ENCODE measurements at regions not wholly inside any gene's neighbourhood (a gene's known extent, or its start where the extent isn't known, plus 50 kb on each side); places are given as distances from the start of the nearest gene placed in this dataset.
"Not testable (repeated sequence)": the region's sequence is repeated elsewhere in the genome, so short reads cannot be mapped to it uniquely, and the experiment has no call there.

- no peak for ATAC-seq (ENCODE audit: low read depth)
- no peak overlapping the region for H3K27ac ChIP-seq (ENCODE audit: poor library complexity, severe bottlenecking)
- H3K4me3 ChIP-seq (ENCODE audit: severe bottlenecking): no peak overlapping the region
- peaks cover 9% of the 10 kb centered on the region for H3K4me1 ChIP-seq (ENCODE audit: insufficient read depth, poor library complexity, severe bottlenecking)
- TF ChIP-seq, protein P1, sequence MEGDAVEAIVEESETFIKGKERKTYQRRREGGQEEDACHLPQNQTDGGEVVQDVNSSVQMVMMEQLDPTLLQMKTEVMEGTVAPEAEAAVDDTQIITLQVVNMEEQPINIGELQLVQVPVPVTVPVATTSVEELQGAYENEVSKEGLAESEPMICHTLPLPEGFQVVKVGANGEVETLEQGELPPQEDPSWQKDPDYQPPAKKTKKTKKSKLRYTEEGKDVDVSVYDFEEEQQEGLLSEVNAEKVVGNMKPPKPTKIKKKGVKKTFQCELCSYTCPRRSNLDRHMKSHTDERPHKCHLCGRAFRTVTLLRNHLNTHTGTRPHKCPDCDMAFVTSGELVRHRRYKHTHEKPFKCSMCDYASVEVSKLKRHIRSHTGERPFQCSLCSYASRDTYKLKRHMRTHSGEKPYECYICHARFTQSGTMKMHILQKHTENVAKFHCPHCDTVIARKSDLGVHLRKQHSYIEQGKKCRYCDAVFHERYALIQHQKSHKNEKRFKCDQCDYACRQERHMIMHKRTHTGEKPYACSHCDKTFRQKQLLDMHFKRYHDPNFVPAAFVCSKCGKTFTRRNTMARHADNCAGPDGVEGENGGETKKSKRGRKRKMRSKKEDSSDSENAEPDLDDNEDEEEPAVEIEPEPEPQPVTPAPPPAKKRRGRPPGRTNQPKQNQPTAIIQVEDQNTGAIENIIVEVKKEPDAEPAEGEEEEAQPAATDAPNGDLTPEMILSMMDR (IDR thresholded peaks at IDR 0.05; ENCODE audit: poor library complexity, severe bottlenecking): no peak
- H3K36me3 ChIP-seq (ENCODE audit: low read depth): no peaks in the 10 kb centered on the region; the same call in 1 of the 2 replicates
- no peaks in the 10 kb centered on the region for H3K27me3 ChIP-seq (ENCODE audit: insufficient read depth, poor library complexity, severe bottlenecking)
- H3K9me3 ChIP-seq (ENCODE audit: severe bottlenecking): no peaks in the 10 kb centered on the region
- DNase-seq (ENCODE audit: low spot score): no peak
Measured at GRCh38 chr7:93720106-93720505, 145.6 kb upstream of the CALCR start.

GRCh38 chr7:93719546-93719945, 145.0 kb upstream of the CALCR start:
- H3K27me3 ChIP-seq (ENCODE audit: insufficient read depth, poor library complexity, severe bottlenecking): peaks cover under 1% of the 10 kb centered on the region
- peak; percentile 63; the same call in 2 of the 3 replicates for ATAC-seq (ENCODE audit: low read depth)
- H3K9me3 ChIP-seq (ENCODE audit: severe bottlenecking): no peaks in the 10 kb centered on the region
- no peak overlapping the region for H3K4me3 ChIP-seq (ENCODE audit: severe bottlenecking)
- DNase-seq (ENCODE audit: low spot score): no peak
- TF ChIP-seq, protein P1 (IDR thresholded peaks at IDR 0.05; ENCODE audit: poor library complexity, severe bottlenecking): no peak
- no peaks in the 10 kb centered on the region; the same call in 1 of the 2 replicates for H3K36me3 ChIP-seq (ENCODE audit: low read depth)
- peaks cover 9% of the 10 kb centered on the region for H3K4me1 ChIP-seq (ENCODE audit: insufficient read depth, poor library complexity, severe bottlenecking)
- no peak overlapping the region for H3K27ac ChIP-seq (ENCODE audit: poor library complexity, severe bottlenecking)

GRCh38 chr7:93717217-93717900, 142.8 kb upstream of the CALCR start:
- DNase-seq (ENCODE audit: low spot score) (no peak), ATAC-seq (ENCODE audit: low read depth) (peak; percentile 85)
- TF ChIP-seq, protein P1 (IDR thresholded peaks at IDR 0.05; ENCODE audit: poor library complexity, severe bottlenecking): no peak
- no peak overlapping the region for H3K4me3 ChIP-seq (ENCODE audit: severe bottlenecking)
- no peak overlapping the region for H3K27ac ChIP-seq (ENCODE audit: poor library complexity, severe bottlenecking)
- peaks cover 9% of the 10 kb centered on the region for H3K4me1 ChIP-seq (ENCODE audit: insufficient read depth, poor library complexity, severe bottlenecking)
- no peaks in the 10 kb centered on the region for H3K9me3 ChIP-seq (ENCODE audit: severe bottlenecking)
- no peaks in the 10 kb centered on the region; the same call in 1 of the 2 replicates for H3K36me3 ChIP-seq (ENCODE audit: low read depth)
- peaks cover 11% of the 10 kb centered on the region for H3K27me3 ChIP-seq (ENCODE audit: insufficient read depth, poor library complexity, severe bottlenecking)

DNA sequence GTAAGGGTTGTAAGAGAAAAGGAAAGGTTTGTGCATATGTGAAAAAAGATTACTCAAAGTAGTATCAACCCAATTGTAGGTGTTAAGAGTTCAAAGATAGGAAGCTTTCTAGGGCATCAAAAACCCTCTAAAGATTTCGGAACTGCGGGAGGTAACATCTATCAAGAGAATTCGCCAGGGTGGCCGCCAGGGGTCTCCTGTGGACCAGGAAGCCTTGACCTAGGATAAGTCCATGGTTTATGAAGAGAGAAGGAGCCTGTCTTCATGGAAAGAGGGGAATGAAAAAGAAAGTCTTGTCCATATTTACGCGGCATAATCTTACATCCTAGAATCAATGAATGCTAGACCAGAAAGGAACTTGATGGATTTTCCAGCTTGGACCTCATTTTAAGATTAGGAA, 140.7 kb upstream of the CALCR start:
- TF ChIP-seq, protein P1 (IDR thresholded peaks at IDR 0.05; ENCODE audit: poor library complexity, severe bottlenecking): peak; percentile 76
- ATAC-seq (ENCODE audit: low read depth): peak; percentile 75
- Histone ChIP-seq H3K36me3 (ENCODE audit: low read depth) (no peaks in the 10 kb centered on the region; the same call in 1 of the 2 replicates), H3K4me1 (ENCODE audit: insufficient read depth, poor library complexity, severe bottlenecking) (peaks cover 9% of the 10 kb centered on the region), H3K4me3 (ENCODE audit: severe bottlenecking) (no peak overlapping the region), H3K9me3 (ENCODE audit: severe bottlenecking) (no peaks in the 10 kb centered on the region), H3K27ac (ENCODE audit: poor library complexity, severe bottlenecking) (no peak overlapping the region), H3K27me3 (ENCODE audit: insufficient read depth, poor library complexity, severe bottlenecking) (peaks cover 11% of the 10 kb centered on the region)
- DNase-seq (ENCODE audit: low spot score): no peak

GRCh38 chr7:93711926-93712325, 137.4 kb upstream of the CALCR start:
- Histone ChIP-seq H3K27ac (ENCODE audit: poor library complexity, severe bottlenecking) (no peak overlapping the region), H3K9me3 (ENCODE audit: severe bottlenecking) (no peaks in the 10 kb centered on the region), H3K27me3 (ENCODE audit: insufficient read depth, poor library complexity, severe bottlenecking) (peaks cover 11% of the 10 kb centered on the region), H3K36me3 (ENCODE audit: low read depth) (no peaks in the 10 kb centered on the region), H3K4me1 (ENCODE audit: insufficient read depth, poor library complexity, severe bottlenecking) (peaks cover 3% of the 10 kb centered on the region), H3K4me3 (ENCODE audit: severe bottlenecking) (no peak overlapping the region)
- DNase-seq (ENCODE audit: low spot score) (no peak), ATAC-seq (ENCODE audit: low read depth) (no peak)
- TF ChIP-seq, protein P1 (IDR thresholded peaks at IDR 0.05; ENCODE audit: poor library complexity, severe bottlenecking): no peak

GRCh38 chr7:93708255-93708654, 133.7 kb upstream of the CALCR start:
- not testable (repeated sequence) for H3K27me3 ChIP-seq (ENCODE audit: insufficient read depth, poor library complexity, severe bottlenecking); H3K36me3 ChIP-seq (ENCODE audit: low read depth); DNase-seq (ENCODE audit: low spot score); H3K4me1 ChIP-seq (ENCODE audit: insufficient read depth, poor library complexity, severe bottlenecking); H3K27ac ChIP-seq (ENCODE audit: poor library complexity, severe bottlenecking); H3K4me3 ChIP-seq (ENCODE audit: severe bottlenecking); H3K9me3 ChIP-seq (ENCODE audit: severe bottlenecking); ATAC-seq (ENCODE audit: low read depth)
